ENCODE measurements at regions not wholly inside any gene's neighbourhood (a gene's known extent, or its start where the extent isn't known, plus 50 kb on each side); places are given as distances from the start of the nearest gene placed in this dataset.

DNA sequence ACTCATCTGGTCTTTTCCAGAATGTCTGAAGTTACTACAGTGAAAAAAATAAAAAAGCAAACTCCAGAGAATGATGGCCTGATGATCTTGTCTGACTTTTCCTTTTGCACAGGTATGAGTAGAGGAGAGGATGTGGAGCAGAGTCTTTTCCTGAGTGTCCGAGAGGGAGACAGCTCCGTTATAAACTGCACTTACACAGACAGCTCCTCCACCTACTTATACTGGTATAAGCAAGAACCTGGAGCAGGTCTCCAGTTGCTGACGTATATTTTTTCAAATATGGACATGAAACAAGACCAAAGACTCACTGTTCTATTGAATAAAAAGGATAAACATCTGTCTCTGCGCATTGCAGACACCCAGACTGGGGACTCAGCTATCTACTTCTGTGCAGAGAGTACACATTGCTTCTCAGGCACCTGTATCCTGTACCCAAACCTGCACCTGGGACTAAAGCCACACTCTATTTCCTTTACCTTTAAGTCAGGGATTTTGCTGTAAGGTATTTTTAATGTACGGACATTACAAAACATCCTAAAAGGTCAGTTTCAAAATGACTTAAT lies 75.8 kb upstream of the OR4E1 start:
- TF ChIP-seq, protein P1, sequence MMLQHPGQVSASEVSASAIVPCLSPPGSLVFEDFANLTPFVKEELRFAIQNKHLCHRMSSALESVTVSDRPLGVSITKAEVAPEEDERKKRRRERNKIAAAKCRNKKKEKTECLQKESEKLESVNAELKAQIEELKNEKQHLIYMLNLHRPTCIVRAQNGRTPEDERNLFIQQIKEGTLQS (IDR thresholded peaks at IDR 0.05): no peak
- TF ChIP-seq, protein P2, sequence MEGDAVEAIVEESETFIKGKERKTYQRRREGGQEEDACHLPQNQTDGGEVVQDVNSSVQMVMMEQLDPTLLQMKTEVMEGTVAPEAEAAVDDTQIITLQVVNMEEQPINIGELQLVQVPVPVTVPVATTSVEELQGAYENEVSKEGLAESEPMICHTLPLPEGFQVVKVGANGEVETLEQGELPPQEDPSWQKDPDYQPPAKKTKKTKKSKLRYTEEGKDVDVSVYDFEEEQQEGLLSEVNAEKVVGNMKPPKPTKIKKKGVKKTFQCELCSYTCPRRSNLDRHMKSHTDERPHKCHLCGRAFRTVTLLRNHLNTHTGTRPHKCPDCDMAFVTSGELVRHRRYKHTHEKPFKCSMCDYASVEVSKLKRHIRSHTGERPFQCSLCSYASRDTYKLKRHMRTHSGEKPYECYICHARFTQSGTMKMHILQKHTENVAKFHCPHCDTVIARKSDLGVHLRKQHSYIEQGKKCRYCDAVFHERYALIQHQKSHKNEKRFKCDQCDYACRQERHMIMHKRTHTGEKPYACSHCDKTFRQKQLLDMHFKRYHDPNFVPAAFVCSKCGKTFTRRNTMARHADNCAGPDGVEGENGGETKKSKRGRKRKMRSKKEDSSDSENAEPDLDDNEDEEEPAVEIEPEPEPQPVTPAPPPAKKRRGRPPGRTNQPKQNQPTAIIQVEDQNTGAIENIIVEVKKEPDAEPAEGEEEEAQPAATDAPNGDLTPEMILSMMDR (IDR thresholded peaks at IDR 0.05; ENCODE audit: low read depth, low read length, missing input control): no peak
- TF ChIP-seq FOXA1 (IDR thresholded peaks at IDR 0.05) (no peak), TAF1 (conservative IDR thresholded peaks at IDR 0.05) (no peak), YY1 (IDR thresholded peaks at IDR 0.05) (no peak), JUND (IDR thresholded peaks at IDR 0.05) (no peak), HNF4A (conservative IDR thresholded peaks at IDR 0.05) (no peak)

Data from liver (tissue), 3 donors.